ENCODE measurements at regions not wholly inside any gene's neighbourhood (a gene's known extent, or its start where the extent isn't known, plus 50 kb on each side); places are given as distances from the start of the nearest gene placed in this dataset.

GRCh38 chr10:124298891-124299290 lies 119.8 kb downstream of the OAT start:
- H3K4me1 Mint-ChIP-seq, result no peaks in the 10 kb centered on the region
- H3K27me3 Mint-ChIP-seq (ENCODE audit: insufficient read depth), result peaks cover 4% of the 10 kb centered on the region
- peaks cover 22% of the 10 kb centered on the region for H3K9me3 Mint-ChIP-seq
- no peak overlapping the region for H3K4me3 ChIP-seq (ENCODE audit: low read length)
- no peak for TF ChIP-seq CTCF (conservative IDR thresholded peaks at IDR 0.05)
- H3K36me3 ChIP-seq (ENCODE audit: control insufficient read depth, insufficient read depth, low read length), result no peaks in the 10 kb centered on the region
- no peak overlapping the region for H3K27ac ChIP-seq (ENCODE audit: low read depth, low read length)
- no peaks in the 10 kb centered on the region for H3K4me1 ChIP-seq (ENCODE audit: control insufficient read depth, insufficient read depth, low read length)
- WGBS, 2 experiments (ENCODE audit: insufficient coverage in 1 of 2, insufficient read length in 1 of 2), result 87 to 96% methylated on average over 3 of the region's 3 CpGs
- H3K4me3 Mint-ChIP-seq, result no peak overlapping the region
- no peak overlapping the region for H3K9ac ChIP-seq (ENCODE audit: extremely low read depth, low read length, poor library complexity, severe bottlenecking)
- peaks cover 15% of the 10 kb centered on the region for H3K9me3 ChIP-seq (ENCODE audit: control insufficient read depth, low read length)
- H3K36me3 Mint-ChIP-seq (ENCODE audit: low read depth), result peaks cover 4% of the 10 kb centered on the region
- DNase-seq, result peak; percentile 10
- H3K27ac Mint-ChIP-seq, result no peak overlapping the region
- no peaks in the 10 kb centered on the region for H3K27me3 ChIP-seq (ENCODE audit: control insufficient read depth, insufficient read depth, low read length, poor library complexity, severe bottlenecking)

DNA sequence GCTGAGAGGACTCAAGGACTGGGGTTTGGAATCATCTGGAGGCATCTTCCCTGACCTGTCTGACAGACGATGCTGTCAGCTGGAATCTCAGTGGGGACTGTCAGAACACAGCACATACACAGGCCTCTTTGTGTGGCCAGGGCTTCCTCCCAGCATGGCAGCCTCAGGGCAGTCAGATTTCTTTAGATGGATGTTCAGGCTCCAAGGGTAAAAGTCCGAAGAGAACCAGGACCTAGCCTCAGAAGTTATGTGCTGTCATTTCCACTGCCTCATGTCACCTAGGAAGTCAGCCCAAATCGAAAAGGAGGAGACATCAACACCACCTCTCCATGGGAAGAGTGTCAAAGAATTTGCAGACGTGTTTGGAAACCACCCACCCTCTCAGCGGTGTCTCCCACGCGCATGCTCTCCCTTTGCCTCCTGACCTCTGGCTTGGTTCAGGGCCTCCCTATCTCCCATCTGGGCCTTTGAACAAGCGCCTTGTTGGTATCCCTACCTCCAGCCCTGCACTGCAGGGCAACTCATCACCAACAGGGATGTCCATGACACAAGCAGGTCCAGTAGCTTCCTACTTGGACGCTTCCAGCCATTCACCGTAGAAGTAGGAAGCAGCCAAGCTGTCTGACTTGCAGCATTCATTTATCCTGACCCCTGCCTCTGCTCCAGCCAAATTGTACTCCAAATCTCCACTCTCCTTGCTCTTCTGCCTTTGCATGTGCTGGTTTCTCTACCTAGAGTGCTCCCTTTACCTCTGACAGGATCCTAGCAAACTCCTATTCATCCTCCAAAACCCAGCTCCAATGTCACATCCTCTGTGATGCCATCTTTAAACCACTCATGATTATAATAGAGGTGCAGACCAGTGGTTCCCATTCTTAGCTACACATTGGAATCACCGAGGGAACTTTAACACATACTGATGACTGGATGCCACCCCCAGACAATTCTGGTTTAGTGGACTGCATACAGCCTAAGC lies 121.6 kb downstream of the OAT start:
- Mint-ChIP-seq H3K4me3 (no peak overlapping the region), H3K9me3 (peaks cover 22% of the 10 kb centered on the region)
- peaks cover 15% of the 10 kb centered on the region for H3K9me3 ChIP-seq (ENCODE audit: control insufficient read depth, low read length)

More for the DNA sequence above, 121.6 kb downstream of the OAT start:
- no peak for TF ChIP-seq CTCF (conservative IDR thresholded peaks at IDR 0.05)
- DNase-seq, result no peak
- no peaks in the 10 kb centered on the region for H3K27me3 ChIP-seq (ENCODE audit: control insufficient read depth, insufficient read depth, low read length, poor library complexity, severe bottlenecking)
- no peaks in the 10 kb centered on the region for H3K4me1 ChIP-seq (ENCODE audit: control insufficient read depth, insufficient read depth, low read length)
- Mint-ChIP-seq H3K27ac (no peak overlapping the region), H3K36me3 (ENCODE audit: low read depth) (peaks cover 4% of the 10 kb centered on the region), H3K27me3 (ENCODE audit: insufficient read depth) (peaks cover 4% of the 10 kb centered on the region), H3K4me1 (no peaks in the 10 kb centered on the region)
- H3K27ac ChIP-seq (ENCODE audit: low read depth, low read length), result no peak overlapping the region
- no peak overlapping the region for H3K4me3 ChIP-seq (ENCODE audit: low read length)
- WGBS, 2 experiments (ENCODE audit: insufficient coverage in 1 of 2, insufficient read length in 1 of 2), result 89 to 94% methylated on average over 10 to 11 of the region's 11 CpGs
- H3K36me3 ChIP-seq (ENCODE audit: control insufficient read depth, insufficient read depth, low read length), result no peaks in the 10 kb centered on the region
- no peak overlapping the region for H3K9ac ChIP-seq (ENCODE audit: extremely low read depth, low read length, poor library complexity, severe bottlenecking)
